HG03571 (cell line): ENCODE measurements at regions not wholly inside any gene's neighbourhood (a gene's known extent, or its start where the extent isn't known, plus 50 kb on each side); places are given as distances from the start of the nearest gene placed in this dataset.

Experiments used
- ATAC-seq: cut with Tn5 transposase; IDR thresholded peaks from one replicate; pipeline ENCODE4 v1.9.1; 2021; ENCODE audit not compliant: unreplicated experiment

GRCh38 chr3:81439108-81439507 lies 322.3 kb downstream of the GBE1 start:
- ATAC-seq = no peak

GRCh38 chr3:81437683-81438082 lies 323.8 kb downstream of the GBE1 start:
- ATAC-seq = no peak

GRCh38 chr3:81436182-81436581 lies 325.3 kb downstream of the GBE1 start:
- no peak for ATAC-seq

GRCh38 chr3:81435050-81435449 lies 326.4 kb downstream of the GBE1 start:
- ATAC-seq = no peak

- no peak for ATAC-seq
Measured at GRCh38 chr3:81434161-81434560, 327.3 kb downstream of the GBE1 start.

GRCh38 chr3:81433675-81434074 lies 327.8 kb downstream of the GBE1 start:
- no peak for ATAC-seq

GRCh38 chr3:81432456-81432855 lies 329.0 kb downstream of the GBE1 start:
- ATAC-seq = no peak

GRCh38 chr3:81426826-81427577 lies 334.4 kb downstream of the GBE1 start:
- no peak for ATAC-seq

- no peak for ATAC-seq
Measured at GRCh38 chr3:81425198-81425868, 336.1 kb downstream of the GBE1 start.

- ATAC-seq = no peak
Measured at GRCh38 chr3:81419228-81419627, 342.2 kb downstream of the GBE1 start.

GRCh38 chr3:81416812-81417211 lies 344.6 kb downstream of the GBE1 start:
- ATAC-seq = no peak

GRCh38 chr3:81406318-81406717 lies 355.1 kb downstream of the GBE1 start:
- no peak for ATAC-seq

- ATAC-seq = no peak
Measured at GRCh38 chr3:81395739-81396513, 365.5 kb downstream of the GBE1 start.

GRCh38 chr3:81394651-81395524 lies 366.6 kb downstream of the GBE1 start:
- ATAC-seq = no peak

- no peak for ATAC-seq
Measured at GRCh38 chr3:81393251-81393650, 368.2 kb downstream of the GBE1 start.

- ATAC-seq = no peak
Measured at GRCh38 chr3:81390796-81391195, 370.6 kb downstream of the GBE1 start.

- ATAC-seq = no peak
Measured at GRCh38 chr3:81388191-81388590, 373.3 kb downstream of the GBE1 start.

GRCh38 chr3:81382470-81382869 lies 379.0 kb downstream of the GBE1 start:
- no peak for ATAC-seq

- ATAC-seq = no peak
Measured at GRCh38 chr3:81380234-81380633, 381.2 kb downstream of the GBE1 start.

- no peak for ATAC-seq
Measured at GRCh38 chr3:81378552-81379293, 382.7 kb downstream of the GBE1 start.
